OCI-LY3 (cell line): ENCODE measurements at regions not wholly inside any gene's neighbourhood (a gene's known extent, or its start where the extent isn't known, plus 50 kb on each side); places are given as distances from the start of the nearest gene placed in this dataset.

Experiments used
- EZH2phosphoT487 ChIP-seq: fragments of 200-600 bp; shearing (Covaris generic); IDR thresholded peaks from 2 replicates; pipeline ENCODE4 v1.6.1; 2018; ENCODE audit warnings: antibody characterized with exemption, mixed run types, low read depth
- TF ChIP-seq, protein P1 (sequence below): fragments of 200-600, 300-600 bp; sonication (generic); IDR thresholded peaks from 2 replicates; pipeline ENCODE4 v1.5.1; 2014; ENCODE audit warnings: antibody characterized with exemption, low read length, low read depth

- TF ChIP-seq, protein P1, sequence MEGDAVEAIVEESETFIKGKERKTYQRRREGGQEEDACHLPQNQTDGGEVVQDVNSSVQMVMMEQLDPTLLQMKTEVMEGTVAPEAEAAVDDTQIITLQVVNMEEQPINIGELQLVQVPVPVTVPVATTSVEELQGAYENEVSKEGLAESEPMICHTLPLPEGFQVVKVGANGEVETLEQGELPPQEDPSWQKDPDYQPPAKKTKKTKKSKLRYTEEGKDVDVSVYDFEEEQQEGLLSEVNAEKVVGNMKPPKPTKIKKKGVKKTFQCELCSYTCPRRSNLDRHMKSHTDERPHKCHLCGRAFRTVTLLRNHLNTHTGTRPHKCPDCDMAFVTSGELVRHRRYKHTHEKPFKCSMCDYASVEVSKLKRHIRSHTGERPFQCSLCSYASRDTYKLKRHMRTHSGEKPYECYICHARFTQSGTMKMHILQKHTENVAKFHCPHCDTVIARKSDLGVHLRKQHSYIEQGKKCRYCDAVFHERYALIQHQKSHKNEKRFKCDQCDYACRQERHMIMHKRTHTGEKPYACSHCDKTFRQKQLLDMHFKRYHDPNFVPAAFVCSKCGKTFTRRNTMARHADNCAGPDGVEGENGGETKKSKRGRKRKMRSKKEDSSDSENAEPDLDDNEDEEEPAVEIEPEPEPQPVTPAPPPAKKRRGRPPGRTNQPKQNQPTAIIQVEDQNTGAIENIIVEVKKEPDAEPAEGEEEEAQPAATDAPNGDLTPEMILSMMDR: no peak
- TF ChIP-seq EZH2phosphoT487: no peak
Measured at GRCh38 chr2:241951920-241952319, 82.4 kb downstream of the RTP5 start.
